Medulla oblongata (tissue), 1 donor: ENCODE measurements at regions not wholly inside any gene's neighbourhood (a gene's known extent, or its start where the extent isn't known, plus 50 kb on each side); places are given as distances from the start of the nearest gene placed in this dataset.
A peak's percentile ranks its signal among the peaks of the same experiment; 100 is the strongest.
"Not testable (repeated sequence)": the region's sequence is repeated elsewhere in the genome, so short reads cannot be mapped to it uniquely, and the experiment has no call there.

ENCODE experiments used
- DNase-seq: peaks from one replicate; pipeline ENCODE4 v3.0.0-alpha.2; 2015; ENCODE audit errors: extremely low spot score

GRCh38 chr2:195168369-195168768, 488.7 kb upstream of the SLC39A10 start:
- DNase-seq, result no peak

GRCh38 chr2:195164930-195165329, 492.1 kb upstream of the SLC39A10 start:
- DNase-seq, result no peak

GRCh38 chr2:195162918-195163317, 494.1 kb upstream of the SLC39A10 start:
- no peak for DNase-seq

GRCh38 chr2:195162194-195162593, 494.8 kb upstream of the SLC39A10 start:
- DNase-seq, result no peak

GRCh38 chr2:195160963-195161362, 496.1 kb upstream of the SLC39A10 start:
- DNase-seq, result no peak

- DNase-seq, result no peak
Observed at GRCh38 chr2:195151711-195152110, 505.3 kb upstream of the SLC39A10 start.

GRCh38 chr2:195150819-195151218, 506.2 kb upstream of the SLC39A10 start:
- DNase-seq, result no peak

- no peak for DNase-seq
Observed at GRCh38 chr2:195148004-195148403, 509.0 kb upstream of the SLC39A10 start.

- DNase-seq, result no peak
Observed at GRCh38 chr2:195146761-195147541, 510.1 kb upstream of the SLC39A10 start.

- DNase-seq, result no peak
Observed at GRCh38 chr2:195138435-195138834, 518.6 kb upstream of the SLC39A10 start.

- DNase-seq, result not testable (repeated sequence)
Observed at GRCh38 chr2:195125889-195126288, 531.1 kb upstream of the SLC39A10 start.

GRCh38 chr2:195124391-195125079, 532.5 kb upstream of the SLC39A10 start:
- no peak for DNase-seq

GRCh38 chr2:195122653-195123052, 534.4 kb upstream of the SLC39A10 start:
- no peak for DNase-seq

- DNase-seq, result no peak
Observed at GRCh38 chr2:195121341-195121740, 535.7 kb upstream of the SLC39A10 start.

- DNase-seq, result no peak
Observed at GRCh38 chr2:195119231-195119630, 537.8 kb upstream of the SLC39A10 start.

- no peak for DNase-seq
Observed at GRCh38 chr2:195118276-195118675, 538.8 kb upstream of the SLC39A10 start.

GRCh38 chr2:195117011-195117410, 540.0 kb upstream of the SLC39A10 start:
- no peak for DNase-seq

GRCh38 chr2:195115738-195116137, 541.3 kb upstream of the SLC39A10 start:
- no peak for DNase-seq

GRCh38 chr2:195108182-195108581, 548.8 kb upstream of the SLC39A10 start:
- DNase-seq, result no peak

- DNase-seq, result peak; percentile 51
Observed at GRCh38 chr2:195106681-195107380, 550.2 kb upstream of the SLC39A10 start.

- DNase-seq, result no peak
Observed at GRCh38 chr2:195105581-195105980, 551.4 kb upstream of the SLC39A10 start.

- no peak for DNase-seq
Observed at GRCh38 chr2:195094330-195094729, 562.7 kb upstream of the SLC39A10 start.

GRCh38 chr2:195092341-195092740, 564.7 kb upstream of the SLC39A10 start:
- no peak for DNase-seq
